T-helper 9 cell (primary cell): ENCODE measurements at regions not wholly inside any gene's neighbourhood (a gene's known extent, or its start where the extent isn't known, plus 50 kb on each side); places are given as distances from the start of the nearest gene placed in this dataset.
A peak's percentile ranks its signal among the peaks of the same experiment; 100 is the strongest.
"Not testable (repeated sequence)": the region's sequence is repeated elsewhere in the genome, so short reads cannot be mapped to it uniquely, and the experiment has no call there.

Experiments used
- DNase-seq: peaks from one replicate; pipeline ENCODE4 v3.0.0-alpha.2; 2020

- no peak for DNase-seq
Measured at GRCh38 chr6:90368601-90369000, 72.0 kb upstream of the BACH2 start.

GRCh38 chr6:90368001-90368400, 71.4 kb upstream of the BACH2 start:
- no peak for DNase-seq

GRCh38 chr6:90365565-90366219, 69.0 kb upstream of the BACH2 start:
- no peak for DNase-seq

GRCh38 chr6:90365002-90365401, 68.4 kb upstream of the BACH2 start:
- DNase-seq: no peak

- no peak for DNase-seq
Measured at GRCh38 chr6:90364286-90364685, 67.6 kb upstream of the BACH2 start.

- no peak for DNase-seq
Measured at GRCh38 chr6:90362318-90362717, 65.7 kb upstream of the BACH2 start.

- DNase-seq: no peak
Measured at GRCh38 chr6:90361174-90361573, 64.5 kb upstream of the BACH2 start.

GRCh38 chr6:90358036-90358770, 61.6 kb upstream of the BACH2 start:
- DNase-seq: not testable (repeated sequence)

GRCh38 chr6:90356012-90356421, 59.4 kb upstream of the BACH2 start:
- DNase-seq: no peak

- no peak for DNase-seq
Measured at GRCh38 chr6:90354961-90355360, 58.3 kb upstream of the BACH2 start.

- DNase-seq: no peak
Measured at GRCh38 chr6:90351696-90352095, 55.1 kb upstream of the BACH2 start.

- peak; percentile 7 for DNase-seq
Measured at GRCh38 chr6:90350689-90351554, 54.3 kb upstream of the BACH2 start.

GRCh38 chr6:90347411-90347851, 50.8 kb upstream of the BACH2 start:
- no peak for DNase-seq

- DNase-seq: no peak
Measured at GRCh38 chr6:90346729-90347128, 50.1 kb upstream of the BACH2 start.
